B cell (primary cell): ENCODE measurements at regions not wholly inside any gene's neighbourhood (a gene's known extent, or its start where the extent isn't known, plus 50 kb on each side); places are given as distances from the start of the nearest gene placed in this dataset.

Experiments used
- ATAC-seq: fragments of 200-7000 bp; cut with Tn5 transposase; one replicate; pipeline ENCODE4 v1.10.0; 2021; ENCODE audit warnings: low read depth, mild to moderate bottlenecking, moderate number of reproducible peaks, moderate library complexity
- CTCF ChIA-PET: fragments of 350-600 bp; sonication (Branson Sonifier 250); formaldehyde crosslinking; loops from one replicate; lab custom pipeline; 2021; ENCODE audit warnings: antibody characterized with exemption, inconsistent platforms; lab: Charles Lee
- POLR2A ChIA-PET: fragments of 350-600 bp; sonication (Branson Sonifier 250); formaldehyde crosslinking; loops from one replicate; lab custom pipeline; 2021; ENCODE audit warnings: antibody characterized with exemption; lab: Charles Lee
- DNase-seq: peaks from one replicate; pipeline ENCODE4 v3.0.0; 2013
- H2AFZ ChIP-seq: 2 replicates; pipeline ENCODE4 v1.6.1; 2012; ENCODE audit warnings: mild to moderate bottlenecking, low read depth, low read length; ENCODE audit not compliant: insufficient read depth, poor library complexity, severe bottlenecking
- H3K27ac ChIP-seq, 2 donors: 1 replicate in 1 of 2; 2 replicates in 1 of 2; pipeline ENCODE4 v1.5.1; 2012 to 2013; ENCODE audit warnings: low read length in 2 of 2, mild to moderate bottlenecking in 2 of 2, moderate library complexity in 1 of 2
- H3K27me3 ChIP-seq, 4 experiments: fragments of 200-600 bp in 1 of 4; sonication (generic) in 1 of 4; replicated peaks in 1 of 4; 1 replicate in 2 of 4; 2 replicates in 2 of 4; pipeline versions ENCODE4 v1.6.1 to v1.7.0; 2013 to 2016; ENCODE audit warnings: low read length in 3 of 4, mild to moderate bottlenecking in 2 of 4, mixed read lengths in 1 of 4, moderate library complexity in 1 of 4; ENCODE audit not compliant: insufficient read depth in 4 of 4, control insufficient read depth in 3 of 4; ENCODE audit errors: control extremely low read depth in 1 of 4
- H3K36me3 ChIP-seq, 2 experiments: replicated peaks in 1 of 2; 1 replicate in 1 of 2; 2 replicates in 1 of 2; pipeline versions ENCODE4 v1.6.1 to v1.7.1; 2013; ENCODE audit warnings: low read length in 1 of 2; ENCODE audit not compliant: insufficient read depth in 2 of 2, control insufficient read depth in 1 of 2; ENCODE audit errors: control extremely low read depth in 1 of 2, extremely low read depth in 1 of 2
- H3K4me1 ChIP-seq, 2 donors: fragments of 200-600 bp in 1 of 2; sonication (generic) in 1 of 2; 1 replicate in 1 of 2; 2 replicates in 1 of 2; pipeline versions ENCODE4 v1.5.1 to v1.6.1; 2013 to 2017; ENCODE audit warnings: low read length in 2 of 2; ENCODE audit not compliant: control insufficient read depth in 2 of 2, insufficient read depth in 2 of 2
- H3K4me2 ChIP-seq: replicated peaks from 2 replicates; pipeline ENCODE3; 2012; ENCODE audit warnings: mild to moderate bottlenecking, low read depth, low read length; ENCODE audit not compliant: poor library complexity, severe bottlenecking
- H3K4me3 ChIP-seq, 5 experiments: fragments of 200-600 bp in 1 of 5; sonication (generic) in 1 of 5; 1 replicate in 3 of 5; 2 replicates in 2 of 5; pipeline versions ENCODE4 v1.5.1 to v1.7.0; 2011 to 2016; ENCODE audit warnings: low read length in 4 of 5, mild to moderate bottlenecking in 4 of 5, low read depth in 2 of 5, control low read depth in 1 of 5, moderate library complexity in 1 of 5; ENCODE audit not compliant: insufficient read depth in 1 of 5; ENCODE audit errors: control extremely low read depth in 1 of 5, extremely low read depth in 1 of 5
- H3K79me2 ChIP-seq: fragments of 200-600 bp; sonication (generic); one replicate; pipeline ENCODE4 v1.6.0; 2016; ENCODE audit warnings: low read length; ENCODE audit not compliant: control insufficient read depth, insufficient read depth
- H3K9ac ChIP-seq: fragments of 200-600 bp; sonication (generic); 2 replicates; pipeline ENCODE4 v1.6.1; 2017; ENCODE audit warnings: mild to moderate bottlenecking, low read length, moderate library complexity
- H3K9me3 ChIP-seq, 3 donors: one replicate each; pipeline versions ENCODE4 v1.6.1 to v1.7.1; 2013; ENCODE audit warnings: low read length in 2 of 3; ENCODE audit not compliant: control insufficient read depth in 2 of 3, insufficient read depth in 1 of 3; ENCODE audit errors: control extremely low read depth in 1 of 3
- H4K20me1 ChIP-seq: 2 replicates; pipeline ENCODE4 v1.6.0; 2012; ENCODE audit warnings: mild to moderate bottlenecking, low read length; ENCODE audit not compliant: insufficient read depth, control insufficient read depth, poor library complexity, severe bottlenecking
- H3K27ac Mint-ChIP-seq: one replicate; pipeline ENCODE4 v1.8.0; 2021; ENCODE audit warnings: mixed read lengths
- H3K27me3 Mint-ChIP-seq: one replicate; pipeline ENCODE4 v1.8.0; 2021; ENCODE audit warnings: mixed read lengths
- H3K4me1 Mint-ChIP-seq: one replicate; pipeline ENCODE4 v1.8.0; 2021; ENCODE audit warnings: mixed read lengths
- H3K4me3 Mint-ChIP-seq: one replicate; pipeline ENCODE4 v1.8.0; 2021; ENCODE audit warnings: mixed read lengths
- H3K9me3 Mint-ChIP-seq: one replicate; pipeline ENCODE4 v1.8.0; 2022; ENCODE audit warnings: mixed read lengths; ENCODE audit not compliant: insufficient read depth
- EZH2 ChIP-seq: IDR thresholded peaks from 2 replicates; pipeline ENCODE4 v1.6.1; 2012; ENCODE audit warnings: borderline replicate concordance, low read depth, mild to moderate bottlenecking, moderate library complexity, low read length; ENCODE audit not compliant: insufficient read depth, poor library complexity, severe bottlenecking
- WGBS: methylation state at CpG from one replicate; pipeline ENCODE4 v1.1.5; 2013; ENCODE audit warnings: missing lambda C conversion rate; ENCODE audit not compliant: insufficient coverage; 5-methylcytosine and 5-hydroxymethylcytosine counted together
- intact Hi-C: fragments of 100-400 bp; cut with micrococcal nuclease; formaldehyde crosslinking; loops from one replicate; pipeline ENCODE4 v1.10.0; 2022
- TF ChIP-seq, protein P1 (sequence below): fragments of 200-600 bp; IDR thresholded peaks from one replicate; pipeline ENCODE4 v1.8.0; 2022; ENCODE audit warnings: antibody characterized with exemption, mild to moderate bottlenecking

DNA sequence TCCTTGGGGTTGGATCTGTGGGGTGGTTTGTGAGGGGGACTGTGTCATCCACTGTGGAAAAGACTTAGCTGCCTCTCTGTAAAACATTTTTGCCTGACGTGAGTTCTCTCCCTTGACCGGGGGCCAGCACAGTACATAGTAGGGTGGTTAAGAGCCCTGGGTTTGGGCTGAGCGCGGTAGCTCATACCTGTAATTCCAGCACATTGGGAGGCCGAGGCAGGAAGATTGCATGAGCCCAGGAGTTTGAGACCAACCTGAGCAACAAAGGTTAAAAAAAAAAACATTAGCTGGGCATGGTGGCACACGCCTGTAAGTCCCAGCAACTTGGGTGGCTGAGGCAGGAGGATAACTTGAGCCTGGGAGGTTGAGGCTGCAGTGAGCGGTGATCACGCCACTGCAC, 74.7 kb upstream of the WNT7B start:
- Mint-ChIP-seq H3K4me3 (no peak overlapping the region), H3K27ac (peak overlapping the region; percentile 95), H3K9me3 (no peaks in the 10 kb centered on the region), H3K4me1 (peaks cover 54% of the 10 kb centered on the region), H3K27me3 (no peaks in the 10 kb centered on the region)
- no peak overlapping the region for H2AFZ ChIP-seq
- ChIA-PET POLR2A (interaction anchor here (0.6 to 4.4 kb wide), 3 partner anchors 15 to 363 kb away, joined by 3 to 55 read pairs (median 3); no protein-coding TSS in a partner anchor), CTCF (interaction anchor here (0.6 to 1.8 kb wide), 4 partner anchors 15 to 45 kb away, joined by 3 to 7 read pairs (median 4); no protein-coding TSS in a partner anchor)
- peak overlapping the region; percentile 81 for H3K4me2 ChIP-seq
- 97% methylated on average over 6 of the region's 8 CpGs for WGBS
- H3K9me3 ChIP-seq: no peaks in the 10 kb centered on the region
- intact Hi-C loops: no loop called here
- DNase-seq (no peak), ATAC-seq (no peak)
- peaks cover 63% of the 10 kb centered on the region for H3K79me2 ChIP-seq
- H3K4me1 ChIP-seq: peaks cover 51 to 69% of the 10 kb centered on the region in 2 donors
- no peak overlapping the region for H3K4me3 ChIP-seq
- no peak overlapping the region for H3K9ac ChIP-seq
- peak overlapping the region; percentile 73 to 76 for H3K27ac ChIP-seq
- no peak for TF ChIP-seq EZH2
- TF ChIP-seq, protein P1, sequence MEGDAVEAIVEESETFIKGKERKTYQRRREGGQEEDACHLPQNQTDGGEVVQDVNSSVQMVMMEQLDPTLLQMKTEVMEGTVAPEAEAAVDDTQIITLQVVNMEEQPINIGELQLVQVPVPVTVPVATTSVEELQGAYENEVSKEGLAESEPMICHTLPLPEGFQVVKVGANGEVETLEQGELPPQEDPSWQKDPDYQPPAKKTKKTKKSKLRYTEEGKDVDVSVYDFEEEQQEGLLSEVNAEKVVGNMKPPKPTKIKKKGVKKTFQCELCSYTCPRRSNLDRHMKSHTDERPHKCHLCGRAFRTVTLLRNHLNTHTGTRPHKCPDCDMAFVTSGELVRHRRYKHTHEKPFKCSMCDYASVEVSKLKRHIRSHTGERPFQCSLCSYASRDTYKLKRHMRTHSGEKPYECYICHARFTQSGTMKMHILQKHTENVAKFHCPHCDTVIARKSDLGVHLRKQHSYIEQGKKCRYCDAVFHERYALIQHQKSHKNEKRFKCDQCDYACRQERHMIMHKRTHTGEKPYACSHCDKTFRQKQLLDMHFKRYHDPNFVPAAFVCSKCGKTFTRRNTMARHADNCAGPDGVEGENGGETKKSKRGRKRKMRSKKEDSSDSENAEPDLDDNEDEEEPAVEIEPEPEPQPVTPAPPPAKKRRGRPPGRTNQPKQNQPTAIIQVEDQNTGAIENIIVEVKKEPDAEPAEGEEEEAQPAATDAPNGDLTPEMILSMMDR: no peak
- H4K20me1 ChIP-seq: no peaks in the 10 kb centered on the region
- H3K36me3 ChIP-seq: no peaks in the 10 kb centered on the region
- no peaks in the 10 kb centered on the region for H3K27me3 ChIP-seq

DNA sequence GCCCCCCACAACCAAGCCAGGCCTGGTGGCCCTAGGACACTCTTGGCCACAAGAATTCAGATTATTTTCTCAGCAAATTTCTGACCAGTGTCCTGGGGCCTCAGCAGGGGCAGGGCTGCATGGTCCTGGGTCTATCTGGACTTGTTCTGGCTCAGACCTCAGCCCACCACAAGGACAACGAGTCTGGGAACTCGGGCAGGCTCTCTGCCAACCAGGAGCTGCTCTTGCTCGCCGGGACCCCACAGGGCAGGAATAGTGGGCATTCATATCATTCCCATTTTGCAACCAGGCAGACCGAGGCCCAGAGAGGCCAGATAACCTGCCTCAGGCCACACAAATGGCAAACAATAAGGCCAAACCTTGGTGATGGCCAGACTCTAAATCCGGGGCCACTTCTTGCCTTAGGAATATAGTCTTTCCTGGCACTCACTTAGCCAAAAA, 75.4 kb upstream of the WNT7B start:
- peak overlapping the region; percentile 95 for H3K27ac Mint-ChIP-seq
- Histone ChIP-seq H3K79me2 (peaks cover 60% of the 10 kb centered on the region), H3K27me3 (no peaks in the 10 kb centered on the region), H3K9ac (peak overlapping the region; percentile 80), H3K4me3 (peak overlapping the region in 4 of 5 experiments; percentile 61 to 77 (median 74)), H3K4me1 (peaks cover 51 to 68% of the 10 kb centered on the region in 2 donors), H3K27ac (peak overlapping the region; percentile 73 to 76), H4K20me1 (no peaks in the 10 kb centered on the region), H3K9me3 (no peaks in the 10 kb centered on the region), H3K4me2 (peak overlapping the region; percentile 81), H2AFZ (peak overlapping the region; percentile 91), H3K36me3 (no peaks in the 10 kb centered on the region)
- DNase-seq: no peak
- no peaks in the 10 kb centered on the region for H3K27me3 Mint-ChIP-seq
- peaks cover 56% of the 10 kb centered on the region for H3K4me1 Mint-ChIP-seq
- no peaks in the 10 kb centered on the region for H3K9me3 Mint-ChIP-seq
- no peak for ATAC-seq
- ChIA-PET CTCF (interaction anchor here (0.6 to 1.5 kb wide), 4 partner anchors 15 to 46 kb away, joined by 3 read pairs; no protein-coding TSS in a partner anchor), POLR2A (interaction anchor here (0.6 to 4.4 kb wide), 4 partner anchors 10 to 362 kb away, joined by 3 to 55 read pairs (median 4); no protein-coding TSS in a partner anchor)
- WGBS: 84% methylated on average over 6 of the region's 6 CpGs
- intact Hi-C loops: no loop called here
- H3K4me3 Mint-ChIP-seq: peak overlapping the region; percentile 91
- TF ChIP-seq, protein P1: no peak
- no peak for TF ChIP-seq EZH2
